GM18517 (cell line): ENCODE measurements at regions not wholly inside any gene's neighbourhood (a gene's known extent, or its start where the extent isn't known, plus 50 kb on each side); places are given as distances from the start of the nearest gene placed in this dataset.

Experiments used
- ATAC-seq: cut with Tn5 transposase; IDR thresholded peaks from one replicate; pipeline ENCODE4 v1.9.1; 2021; ENCODE audit warnings: mild to moderate bottlenecking, moderate library complexity; ENCODE audit not compliant: unreplicated experiment

- ATAC-seq: no peak
These were observed 309.7 kb upstream of the LYPLAL1 start for GRCh38 chr1:218863987-218864386.

GRCh38 chr1:218865591-218865990 lies 308.1 kb upstream of the LYPLAL1 start:
- ATAC-seq: no peak

GRCh38 chr1:218866507-218866906 lies 307.2 kb upstream of the LYPLAL1 start:
- ATAC-seq: no peak

- no peak for ATAC-seq
These were observed 306.6 kb upstream of the LYPLAL1 start for GRCh38 chr1:218867066-218867465.

GRCh38 chr1:218867941-218868626 lies 305.6 kb upstream of the LYPLAL1 start:
- ATAC-seq: no peak

- no peak for ATAC-seq
These were observed 304.4 kb upstream of the LYPLAL1 start for GRCh38 chr1:218869276-218869675.

- no peak for ATAC-seq
These were observed 301.7 kb upstream of the LYPLAL1 start for GRCh38 chr1:218872026-218872425.

GRCh38 chr1:218872928-218873327 lies 300.8 kb upstream of the LYPLAL1 start:
- ATAC-seq: no peak

- ATAC-seq: no peak
These were observed 299.4 kb upstream of the LYPLAL1 start for GRCh38 chr1:218874313-218874712.

GRCh38 chr1:218874801-218875400 lies 298.8 kb upstream of the LYPLAL1 start:
- ATAC-seq: no peak

- no peak for ATAC-seq
These were observed 295.3 kb upstream of the LYPLAL1 start for GRCh38 chr1:218878369-218878768.

GRCh38 chr1:218880484-218881060 lies 293.1 kb upstream of the LYPLAL1 start:
- no peak for ATAC-seq

GRCh38 chr1:218882454-218882853 lies 291.2 kb upstream of the LYPLAL1 start:
- ATAC-seq: no peak

GRCh38 chr1:218886101-218886871 lies 287.4 kb upstream of the LYPLAL1 start:
- no peak for ATAC-seq

GRCh38 chr1:218887141-218887925 lies 286.3 kb upstream of the LYPLAL1 start:
- no peak for ATAC-seq

- ATAC-seq: no peak
These were observed 283.2 kb upstream of the LYPLAL1 start for GRCh38 chr1:218890451-218890850.

- ATAC-seq: no peak
These were observed 282.1 kb upstream of the LYPLAL1 start for GRCh38 chr1:218891577-218891976.

GRCh38 chr1:218895064-218895587 lies 278.6 kb upstream of the LYPLAL1 start:
- no peak for ATAC-seq

- no peak for ATAC-seq
These were observed 277.5 kb upstream of the LYPLAL1 start for GRCh38 chr1:218896202-218896601.

- ATAC-seq: no peak
These were observed 274.8 kb upstream of the LYPLAL1 start for GRCh38 chr1:218898921-218899320.

GRCh38 chr1:218900615-218901014 lies 273.1 kb upstream of the LYPLAL1 start:
- ATAC-seq: no peak
